H1 (cell line): ENCODE measurements at regions not wholly inside any gene's neighbourhood (a gene's known extent, or its start where the extent isn't known, plus 50 kb on each side); places are given as distances from the start of the nearest gene placed in this dataset.

Experiments used
- BACH1 ChIP-seq: IDR thresholded peaks from 2 replicates; pipeline ENCODE4 v1.6.1; 2012; ENCODE audit warnings: low read length, improper control_type of control experiment
- BRCA1 ChIP-seq: IDR thresholded peaks from 2 replicates; pipeline ENCODE4 v1.6.1; 2012; ENCODE audit warnings: low read depth, low read length, improper control_type of control experiment

DNA sequence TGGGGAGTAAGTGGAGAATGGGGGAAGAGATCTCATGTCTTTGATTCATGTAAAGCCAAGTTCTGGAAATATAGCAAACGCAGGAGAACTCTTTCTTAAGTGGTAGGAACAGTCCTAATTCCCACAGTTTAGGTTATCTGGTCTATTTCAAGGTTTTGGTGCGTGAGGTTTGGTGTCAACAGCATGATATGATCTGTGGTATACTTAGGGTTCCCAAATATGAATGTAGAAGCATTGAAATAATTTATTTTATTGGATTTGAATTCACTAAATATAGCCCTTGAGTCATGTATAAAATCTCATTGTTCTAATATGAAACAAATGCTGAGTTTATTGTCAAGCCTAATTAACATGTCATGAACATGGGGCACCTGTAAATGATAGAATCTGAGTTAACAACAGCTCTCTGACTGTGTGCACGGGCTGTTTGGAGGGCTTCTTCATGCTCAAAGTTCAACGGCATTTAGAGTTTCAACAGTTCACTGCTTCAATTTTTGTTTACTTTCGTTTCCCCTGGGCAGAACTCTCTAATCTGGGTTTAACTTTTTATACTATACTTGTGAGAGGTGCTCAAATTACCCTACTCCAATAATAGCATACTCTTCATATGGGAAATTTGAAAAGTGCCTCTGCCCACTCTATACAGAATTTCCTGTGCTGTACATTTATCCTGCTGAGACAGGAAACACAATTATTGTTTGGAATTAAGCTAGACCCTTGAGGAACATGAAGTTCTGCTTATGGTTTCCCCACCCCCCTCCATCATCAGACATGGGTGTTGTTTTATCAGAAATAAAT, 236.3 kb upstream of the ZNF217 start (continued):
- no peak for TF ChIP-seq BACH1
- TF ChIP-seq BRCA1 = no peak
